HuH-7 (cell line): ENCODE measurements at regions not wholly inside any gene's neighbourhood (a gene's known extent, or its start where the extent isn't known, plus 50 kb on each side); places are given as distances from the start of the nearest gene placed in this dataset.

ENCODE experiments used
- DNase-seq: peaks from one replicate; pipeline ENCODE4 v3.0.0; 2011; ENCODE audit warnings: low spot score

DNA sequence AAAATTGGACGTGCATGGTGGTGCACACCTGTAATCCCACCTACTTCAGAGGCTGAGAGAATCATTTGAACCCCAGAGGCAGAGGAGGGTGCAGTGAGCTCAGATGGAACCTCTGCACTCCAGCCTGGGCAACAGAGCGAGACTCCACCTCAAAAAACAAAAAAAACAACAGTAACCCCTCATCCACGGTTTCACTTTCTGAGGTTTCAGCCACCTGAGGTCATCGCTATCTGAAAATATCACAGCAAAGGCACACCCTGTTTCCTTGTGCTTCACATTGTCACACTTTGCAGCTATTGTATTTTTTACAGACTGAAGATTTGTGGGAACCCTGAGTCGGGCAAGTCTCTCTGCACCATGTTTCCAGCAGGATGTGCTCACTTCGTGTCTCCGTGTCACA is 54.1 kb upstream of the FOXQ1 start:
- DNase-seq: no peak

DNA sequence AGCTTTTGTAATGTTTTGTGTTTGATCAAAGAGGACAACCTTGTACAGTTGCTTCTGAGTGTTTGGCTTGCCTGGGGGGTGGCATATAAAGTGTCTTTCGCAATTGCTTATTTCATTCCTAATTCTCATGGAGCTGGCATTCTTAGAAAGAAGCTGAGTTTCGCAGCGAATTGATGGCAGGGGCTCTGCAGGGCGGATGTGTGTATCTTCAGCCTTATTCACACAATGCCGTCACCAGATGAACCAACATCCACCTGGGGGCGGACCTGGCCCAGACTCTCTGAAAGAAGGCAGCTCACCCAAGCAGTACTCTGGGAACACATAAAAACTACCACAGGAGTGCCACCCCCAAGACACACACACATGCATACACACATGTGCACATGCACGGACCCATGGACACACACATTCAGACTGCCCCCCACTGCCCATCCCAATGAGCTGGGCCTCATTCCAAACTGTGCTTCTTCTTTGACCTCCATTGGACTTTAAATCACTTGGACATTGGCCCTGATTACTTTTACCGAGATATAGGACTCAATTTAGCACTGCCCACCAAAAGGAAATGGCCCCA is 55.4 kb upstream of the FOXQ1 start:
- DNase-seq: no peak

DNA sequence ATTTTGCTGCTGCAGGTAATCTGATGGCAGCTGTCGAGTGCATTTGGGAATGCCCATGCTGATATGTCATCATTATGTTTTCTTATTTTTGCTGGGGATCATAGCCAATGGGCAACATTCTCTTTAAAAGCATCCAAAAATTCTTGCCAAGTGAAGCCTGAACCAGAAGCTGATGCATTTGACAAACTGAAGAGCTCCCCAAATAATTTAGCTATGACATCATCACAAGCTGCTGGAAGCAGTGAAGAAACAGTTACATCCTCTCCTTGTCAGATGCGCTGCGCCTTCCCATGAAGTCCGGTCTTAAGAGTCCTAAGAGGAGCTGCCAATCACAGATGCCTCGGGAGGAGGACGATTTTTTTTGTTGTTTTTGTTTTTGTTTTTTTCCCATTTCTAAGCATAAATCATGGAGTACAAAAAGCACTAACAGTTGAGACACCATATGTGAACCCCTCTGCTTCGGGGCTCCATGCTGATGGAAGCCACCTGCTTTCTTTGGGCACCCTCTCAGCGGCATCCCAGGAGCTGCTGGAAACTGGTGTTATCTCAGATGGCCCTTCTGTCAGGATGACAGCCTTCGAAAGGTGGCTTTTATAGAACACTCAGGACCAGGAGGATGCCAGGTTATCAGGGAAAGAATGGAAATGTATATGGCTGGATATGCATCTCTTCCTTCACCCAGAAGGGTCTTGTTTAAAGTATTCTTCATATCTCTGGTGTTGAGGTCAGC is 56.1 kb upstream of the FOXQ1 start:
- no peak for DNase-seq

DNA sequence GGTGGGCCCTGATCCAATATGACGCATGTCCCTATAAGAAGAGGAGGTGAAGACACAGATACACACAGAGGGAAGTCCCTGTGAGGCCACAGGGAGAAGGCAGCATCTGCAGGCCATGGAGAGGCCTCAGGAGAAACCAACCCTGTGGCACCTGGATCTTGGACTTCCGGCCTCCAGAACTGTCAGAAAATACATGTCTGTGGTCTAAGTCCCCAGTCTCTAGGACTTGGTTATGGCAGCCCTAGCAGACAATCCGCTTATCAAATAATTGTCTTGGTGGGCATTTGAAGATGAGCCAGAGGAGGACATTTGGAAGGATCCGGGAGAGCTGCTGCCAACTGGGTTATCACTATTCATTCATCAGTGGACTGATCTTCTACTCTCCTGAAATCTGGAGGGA is 57.6 kb upstream of the FOXQ1 start:
- no peak for DNase-seq

DNA sequence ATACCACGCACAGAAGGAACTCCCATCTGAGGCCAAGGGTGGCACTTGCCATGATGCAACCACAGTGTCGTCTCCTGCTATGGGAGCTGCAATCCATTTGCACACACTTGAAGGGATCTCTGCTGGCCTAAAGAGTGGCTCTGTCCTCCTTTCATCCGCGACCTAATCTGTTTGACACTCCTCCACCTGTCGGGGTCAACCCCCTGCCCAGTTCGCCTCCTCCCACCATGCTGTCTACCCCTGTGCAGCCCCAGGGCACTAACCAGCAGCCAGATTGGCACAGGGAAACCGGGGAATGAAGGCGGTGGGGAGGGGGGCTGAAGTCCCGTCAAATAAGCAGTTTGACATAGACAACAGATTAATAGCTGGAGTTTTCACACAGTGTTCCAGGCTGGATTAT is 58.1 kb upstream of the FOXQ1 start:
- no peak for DNase-seq

DNA sequence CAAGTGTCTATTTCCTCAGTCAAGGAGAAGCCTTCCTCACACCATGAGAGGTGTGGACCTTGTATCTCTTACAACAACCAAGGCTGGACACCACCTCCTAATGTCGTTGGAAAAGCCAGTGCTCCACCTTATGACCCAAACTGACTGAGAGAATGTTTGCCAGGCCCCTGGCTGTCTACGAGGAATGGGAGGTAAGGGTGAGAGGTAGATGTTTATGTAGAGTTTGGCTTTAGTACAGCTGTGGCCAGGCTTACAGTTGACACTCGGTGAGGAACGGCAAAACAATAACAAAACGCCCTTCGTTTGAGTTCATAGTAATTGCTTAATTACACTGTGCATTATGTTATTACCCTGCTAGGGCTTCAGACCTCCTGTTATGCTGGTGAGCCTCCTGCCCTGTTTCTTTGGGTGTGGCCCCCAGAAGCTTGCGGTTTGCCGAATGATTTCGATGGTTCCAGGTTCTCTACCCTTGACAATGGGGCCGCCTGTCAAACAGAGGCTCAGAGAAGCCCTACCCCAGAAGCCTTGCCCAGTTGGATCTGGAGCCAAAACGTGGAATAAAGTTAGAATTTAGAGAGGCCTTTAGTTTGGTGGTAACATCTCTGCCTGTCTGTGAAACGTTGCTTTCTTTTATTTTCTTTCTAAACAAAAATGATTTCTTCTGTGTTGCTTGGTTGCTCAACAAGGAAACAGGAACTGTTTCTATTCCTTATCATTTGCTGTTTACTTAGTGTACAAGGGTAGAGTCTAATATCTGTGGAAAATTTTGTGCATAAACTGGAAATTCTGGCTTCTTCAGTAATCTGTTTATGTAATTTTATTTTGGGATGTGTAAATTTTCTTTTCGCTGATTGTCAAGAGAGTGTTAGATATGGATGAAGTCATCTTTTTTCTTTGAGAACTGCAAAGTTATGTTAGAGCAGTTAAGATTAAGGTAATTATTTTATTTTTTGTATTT is 60.4 kb upstream of the FOXQ1 start:
- DNase-seq: no peak

DNA sequence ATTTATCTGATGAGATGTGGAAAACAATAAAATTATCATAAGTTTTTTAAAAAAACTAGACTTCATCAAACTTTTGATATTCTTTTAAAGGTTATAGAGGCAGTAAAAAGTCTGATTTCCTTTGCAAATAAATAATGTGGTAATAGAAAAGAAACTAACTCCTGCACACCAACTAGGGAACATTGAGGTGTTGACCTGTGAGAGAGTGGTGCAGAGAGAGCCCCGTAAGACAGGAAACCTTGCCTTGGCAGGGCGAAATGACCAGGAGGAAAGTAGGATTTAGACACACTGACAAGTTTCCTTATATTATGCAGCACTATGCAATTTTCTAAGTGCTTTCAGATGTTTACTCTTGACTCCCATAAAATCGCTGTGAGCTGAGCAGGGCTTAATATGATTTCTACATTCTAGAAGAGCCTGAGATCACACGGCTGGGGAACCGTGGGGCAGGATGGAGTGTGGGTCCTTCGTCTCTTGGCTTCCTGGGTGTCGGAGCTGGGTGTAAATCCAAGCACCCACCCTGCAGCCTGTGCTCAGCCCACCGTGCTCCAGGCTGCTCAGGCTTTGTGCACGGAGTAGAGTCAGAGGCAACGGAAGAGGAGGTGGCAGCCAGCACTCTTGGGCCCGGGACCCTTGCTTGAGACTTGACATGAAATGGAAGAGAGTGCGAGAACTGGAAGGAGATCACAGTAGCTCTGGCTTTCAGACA is 61.3 kb upstream of the FOXQ1 start:
- no peak for DNase-seq

DNA sequence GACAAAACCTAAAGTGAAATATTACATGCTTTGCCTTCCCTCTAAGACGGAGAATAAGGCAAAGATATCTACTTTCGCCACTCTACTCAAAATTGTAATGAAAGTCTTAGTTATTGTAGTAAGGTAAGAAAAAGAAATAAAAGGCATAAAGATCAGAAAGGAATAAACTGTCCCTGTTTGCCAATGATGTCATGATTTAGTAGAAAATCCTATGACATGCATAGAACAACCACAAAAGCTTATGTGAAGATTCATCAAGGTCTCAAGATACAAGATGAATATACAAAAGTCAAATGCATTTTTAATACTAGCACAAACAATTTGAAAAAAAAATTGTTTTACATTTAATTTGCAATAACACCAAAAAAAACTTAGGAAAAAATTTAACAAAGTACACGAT is 64.0 kb upstream of the FOXQ1 start:
- no peak for DNase-seq

DNA sequence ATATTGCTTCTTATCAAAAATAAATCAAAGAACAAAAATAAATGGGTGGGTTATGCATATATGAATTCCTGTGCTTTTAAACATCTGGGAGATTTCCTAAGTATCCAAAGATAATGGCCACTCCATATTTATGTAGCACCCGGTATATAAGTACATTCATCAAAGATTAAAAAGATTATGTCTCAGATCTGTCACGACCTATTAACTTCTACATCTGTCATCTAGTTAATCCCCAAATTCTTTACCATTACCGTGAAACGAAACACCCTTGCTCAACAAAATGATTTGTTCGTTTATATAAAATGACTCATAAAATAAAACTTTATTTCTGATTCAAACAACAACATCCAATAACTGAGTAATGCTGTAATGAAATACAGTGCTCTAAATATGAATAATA is 64.8 kb upstream of the FOXQ1 start:
- DNase-seq: no peak

DNA sequence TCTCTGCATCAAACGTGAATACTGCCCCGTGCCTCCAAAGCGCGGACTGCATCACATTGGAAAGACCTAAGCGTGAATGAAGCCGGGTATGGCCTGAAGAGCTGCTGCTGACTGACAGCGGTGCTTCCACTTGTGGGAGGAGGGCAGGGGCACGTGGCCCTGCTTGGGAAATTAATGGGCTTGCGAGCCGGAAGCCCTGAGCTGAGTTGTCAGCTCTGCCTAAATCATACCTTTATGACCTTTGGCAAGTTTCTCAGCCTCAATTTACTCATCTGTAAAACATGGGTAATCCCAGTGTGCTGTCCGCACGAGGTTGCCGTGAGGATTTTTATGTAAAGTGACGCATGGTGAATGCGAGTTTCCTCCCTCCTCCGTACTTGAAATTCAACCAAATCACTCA is 67.0 kb upstream of the FOXQ1 start:
- DNase-seq: no peak

DNA sequence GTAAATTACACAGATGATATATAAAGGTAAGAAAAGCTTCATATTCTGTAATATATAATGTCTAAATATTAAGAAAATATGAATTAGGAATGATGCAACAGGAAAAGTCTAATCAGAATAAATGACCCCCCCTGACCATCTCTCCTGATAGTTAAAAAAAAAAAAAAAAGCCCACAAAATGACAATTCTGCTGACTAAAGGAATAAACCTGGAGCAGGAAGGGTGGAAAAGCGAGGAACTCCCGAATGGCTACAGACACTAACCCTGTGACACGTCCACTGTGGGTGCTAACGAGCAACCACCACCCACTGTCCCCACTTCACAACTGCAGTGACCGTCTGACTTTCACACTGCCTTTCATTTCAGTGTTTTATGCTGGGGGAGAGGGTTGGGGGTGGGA is 67.6 kb upstream of the FOXQ1 start:
- DNase-seq: no peak

DNA sequence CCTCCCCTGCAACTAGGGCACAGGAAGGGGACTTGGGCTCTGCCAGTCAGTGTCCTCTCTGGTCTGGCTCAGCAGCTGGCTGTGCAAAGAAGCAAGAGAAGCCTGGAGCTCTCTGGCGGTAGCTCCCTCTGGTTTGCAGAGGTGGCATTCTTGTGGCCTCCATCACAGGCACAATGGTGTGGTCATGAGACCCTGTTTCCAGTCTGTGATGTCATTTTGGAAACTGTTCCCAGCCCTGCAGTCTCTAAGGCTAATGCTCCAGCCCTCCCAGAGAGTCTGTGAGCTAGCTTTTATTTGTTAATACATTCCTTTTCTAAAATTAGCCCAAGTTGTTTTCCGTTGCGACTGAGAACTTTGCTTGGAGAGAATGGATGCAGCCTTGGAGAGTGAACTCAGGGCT is 69.5 kb upstream of the FOXQ1 start:
- DNase-seq: no peak

DNA sequence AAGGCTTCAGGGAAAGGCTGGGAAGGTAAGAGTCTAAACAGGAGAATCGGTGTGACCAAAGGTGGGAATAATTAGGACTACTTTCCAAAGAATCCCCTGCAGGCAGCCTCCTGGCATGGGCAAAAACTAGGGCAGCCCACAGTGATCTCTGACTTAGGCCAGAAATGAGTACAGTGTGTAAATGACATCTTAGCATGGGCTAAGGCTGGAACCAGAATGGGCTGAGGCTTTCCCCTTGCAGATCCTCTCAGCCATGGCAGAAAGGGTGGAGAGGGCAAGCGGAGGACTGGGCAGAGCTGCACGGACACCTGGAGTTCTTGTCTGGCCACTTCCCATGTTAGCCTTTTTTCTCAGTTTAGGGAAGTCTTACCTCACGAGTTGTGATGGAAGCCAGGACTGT is 69.9 kb upstream of the FOXQ1 start:
- no peak for DNase-seq

DNA sequence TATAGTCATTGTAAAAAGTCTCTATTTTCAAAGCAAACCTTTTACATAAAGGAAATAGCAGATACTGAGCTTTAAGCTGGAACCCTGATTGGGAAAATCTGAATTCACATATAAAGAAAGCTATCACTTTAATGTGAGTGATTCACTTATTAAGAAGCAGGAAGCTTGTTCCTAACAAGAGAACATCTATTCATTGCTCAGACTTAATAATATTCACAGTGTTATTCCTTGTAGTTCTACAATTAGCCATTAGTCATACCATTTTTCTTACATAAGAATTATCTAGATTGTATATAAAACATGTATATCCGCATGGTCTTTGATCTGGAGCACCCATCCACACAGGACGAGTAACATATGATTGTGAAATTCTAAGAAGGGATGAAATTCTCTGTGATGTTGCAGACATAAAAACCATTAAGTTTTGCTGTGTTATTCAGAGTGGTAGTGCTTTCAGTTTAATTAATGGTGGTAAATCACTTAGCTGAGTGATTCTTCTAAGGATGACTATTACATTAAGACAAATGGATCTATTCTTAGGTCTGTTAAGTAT is 71.1 kb upstream of the FOXQ1 start:
- no peak for DNase-seq

DNA sequence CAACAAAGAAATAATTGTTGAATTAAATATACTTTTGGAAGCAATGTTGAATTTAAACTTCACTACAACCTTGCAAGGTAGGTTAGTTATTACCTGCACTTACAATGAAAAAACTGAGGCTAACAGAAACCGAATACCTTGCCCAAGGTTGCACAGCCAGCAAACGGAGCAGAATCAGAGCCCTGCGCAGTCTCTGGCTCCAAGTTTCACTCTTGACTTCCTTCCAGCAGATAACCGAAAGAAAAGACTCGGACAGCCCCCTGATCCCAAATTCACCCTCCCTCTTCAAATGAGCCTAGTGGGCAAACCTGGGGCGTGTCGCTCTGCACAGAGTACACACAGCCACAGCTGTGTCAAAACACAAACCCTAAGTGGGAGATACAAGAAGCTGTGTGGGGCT is 72.1 kb upstream of the FOXQ1 start:
- no peak for DNase-seq

DNA sequence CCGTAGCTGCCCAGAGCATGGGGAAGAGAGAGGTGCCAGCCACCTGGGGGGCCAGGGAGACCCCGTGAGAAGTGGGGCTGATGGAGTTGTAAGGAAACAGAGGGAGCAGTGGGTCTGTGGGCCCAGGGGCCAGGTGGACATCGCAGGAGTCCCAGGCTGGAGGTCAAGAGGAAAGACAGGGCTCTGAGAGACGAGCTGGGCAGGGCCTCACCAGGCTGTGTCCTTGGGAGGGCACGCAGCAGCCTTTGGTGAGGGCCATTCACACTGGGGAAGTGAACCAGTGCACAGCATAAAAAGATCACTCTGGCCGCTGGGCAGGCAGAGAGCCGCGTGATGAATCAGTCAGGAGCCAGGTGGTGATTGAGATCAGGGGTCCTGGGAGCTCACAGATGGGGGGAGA is 73.9 kb upstream of the FOXQ1 start:
- no peak for DNase-seq

DNA sequence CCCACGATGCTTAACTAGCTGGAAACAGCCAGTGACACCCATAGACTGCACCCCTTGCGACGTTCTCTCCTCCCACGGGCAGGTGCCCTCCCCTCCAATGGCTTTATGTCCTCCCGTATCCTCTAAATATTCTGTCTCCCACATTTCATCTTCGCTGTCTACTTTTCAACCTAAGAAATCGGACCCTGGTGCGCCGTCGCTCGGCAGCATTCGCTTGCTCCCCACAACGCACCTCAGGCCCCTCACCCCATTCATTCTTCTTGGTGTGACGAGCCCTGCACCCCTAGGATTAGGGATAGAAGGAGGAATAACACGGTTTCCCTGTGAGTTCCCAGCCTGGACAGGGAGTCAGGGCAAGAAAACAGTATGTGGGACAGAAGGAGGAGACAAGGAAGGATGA is 74.3 kb upstream of the FOXQ1 start:
- DNase-seq: no peak

DNA sequence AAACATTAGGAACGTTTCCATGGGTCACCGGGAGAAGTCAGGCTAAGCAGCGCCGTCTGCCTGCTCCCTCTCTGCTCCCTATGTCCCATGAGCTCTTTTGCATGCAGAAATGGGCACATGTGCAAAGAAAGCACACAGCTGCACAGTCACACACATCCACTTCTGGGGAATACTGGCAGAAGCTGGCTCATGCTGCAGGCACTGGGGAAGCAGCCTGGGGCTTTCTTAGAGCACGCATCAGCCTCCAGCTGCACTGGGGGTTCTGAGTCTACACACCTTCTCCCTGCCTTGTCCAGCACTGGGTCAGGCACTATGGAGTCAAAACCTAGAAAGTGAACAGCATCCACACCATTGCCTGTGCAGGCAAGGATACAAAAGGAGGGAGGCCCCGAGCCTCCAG is 76.1 kb upstream of the FOXQ1 start:
- no peak for DNase-seq

DNA sequence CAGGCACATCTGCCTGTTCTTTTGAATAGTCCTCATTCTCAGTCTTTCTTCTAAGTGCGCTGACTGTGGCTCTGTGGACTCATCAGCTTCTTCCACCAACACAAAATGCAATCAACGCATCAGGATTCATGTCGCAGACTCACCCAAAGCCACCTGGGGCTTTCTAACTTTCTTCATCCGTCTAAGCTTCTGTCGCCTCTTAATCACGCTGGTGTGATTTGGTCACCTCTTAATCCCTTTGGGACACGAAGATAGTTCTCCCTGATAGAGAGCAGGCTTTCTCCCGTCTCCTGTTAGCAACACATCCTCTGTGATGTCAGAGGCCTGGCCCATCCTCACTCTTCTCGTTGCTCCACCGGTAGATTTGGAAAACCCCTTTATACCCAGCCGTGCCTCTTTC is 78.0 kb upstream of the FOXQ1 start:
- DNase-seq: no peak

DNA sequence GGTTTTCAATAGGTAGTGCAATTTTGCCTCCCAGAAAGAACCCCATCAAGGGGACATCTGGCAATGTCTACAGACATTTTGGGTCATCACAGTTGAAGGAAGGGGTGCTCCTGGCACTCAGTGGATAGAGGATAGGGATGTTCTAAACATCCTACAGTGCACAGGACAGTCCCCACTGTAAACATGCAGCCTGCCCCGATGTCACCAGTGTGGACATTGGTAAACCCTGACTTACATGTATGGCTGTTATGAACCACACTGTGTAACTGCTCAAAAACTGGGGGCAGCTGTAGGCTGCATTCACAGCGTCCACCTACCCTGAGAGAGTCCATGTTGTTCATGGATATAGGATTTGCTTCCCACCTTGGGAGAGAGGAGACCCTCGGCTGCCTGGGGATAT is 79.3 kb upstream of the FOXQ1 start:
- no peak for DNase-seq

DNA sequence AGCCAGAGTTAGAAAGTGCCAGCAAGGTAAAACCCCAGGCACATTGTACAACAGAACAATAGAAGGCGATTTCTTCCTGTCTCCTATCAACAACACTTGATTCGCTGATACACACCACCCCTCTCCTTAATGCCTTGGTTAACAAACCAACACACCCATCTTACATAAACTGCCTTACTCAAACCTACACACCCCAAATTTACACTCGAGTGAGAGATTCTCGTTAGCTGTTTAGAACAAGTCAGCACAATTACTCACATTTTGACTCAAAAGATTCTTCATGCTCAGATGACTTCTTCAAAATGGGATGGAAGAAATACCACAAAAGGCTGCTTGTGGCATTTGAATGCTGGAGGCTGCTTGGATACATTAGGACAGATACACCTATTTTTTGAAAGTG is 80.0 kb upstream of the FOXQ1 start:
- no peak for DNase-seq
